Midbrain (tissue), 1 donor: ENCODE measurements at regions not wholly inside any gene's neighbourhood (a gene's known extent, or its start where the extent isn't known, plus 50 kb on each side); places are given as distances from the start of the nearest gene placed in this dataset.

ENCODE experiments used
- DNase-seq: peaks from one replicate; lab custom pipeline; 2025; lab: John Stamatoyannopoulos, UW

DNA sequence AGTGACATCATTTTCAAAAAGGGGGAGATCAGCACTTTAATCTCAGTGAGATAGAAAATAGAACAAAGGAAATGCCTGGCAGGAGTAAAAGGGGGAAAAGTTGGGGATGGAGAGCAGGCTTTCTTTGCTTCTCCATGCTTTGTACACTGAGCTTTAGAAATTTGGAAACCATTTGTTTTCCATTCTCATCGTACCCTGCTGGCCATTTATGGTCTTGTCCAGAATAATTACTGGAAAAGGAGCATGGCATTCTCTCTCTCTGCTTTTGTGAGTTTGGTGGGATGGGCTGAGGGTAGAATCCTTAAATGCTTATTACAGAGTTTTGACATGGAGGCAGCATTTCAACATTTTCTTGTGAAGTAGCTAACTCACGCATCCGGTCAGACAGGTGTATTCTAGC, 104.4 kb upstream of the FLRT2 start:
- DNase-seq = no peak

GRCh38 chr14:85426068-85426935, 103.6 kb upstream of the FLRT2 start:
- no peak for DNase-seq

GRCh38 chr14:85428926-85429325, 101.0 kb upstream of the FLRT2 start:
- no peak for DNase-seq

DNA sequence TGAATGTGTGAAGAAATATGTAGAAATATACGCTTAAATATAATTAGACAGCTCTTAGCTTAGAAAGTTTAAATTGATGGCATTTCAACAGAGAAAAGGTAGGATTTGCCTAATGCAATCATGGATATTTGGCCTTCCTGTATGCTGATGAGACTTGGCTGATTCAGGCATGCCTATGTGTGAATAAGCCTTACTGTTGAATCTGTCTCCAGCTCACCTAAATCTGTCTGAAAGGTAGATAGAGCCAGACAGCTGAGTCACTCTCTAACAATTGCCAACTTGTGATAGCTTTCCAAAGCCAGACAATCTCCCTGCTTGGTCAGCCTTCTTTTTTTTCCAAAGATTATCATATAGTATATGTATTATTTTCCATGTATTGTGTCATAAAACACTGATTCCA, 92.8 kb upstream of the FLRT2 start:
- DNase-seq = no peak

DNA sequence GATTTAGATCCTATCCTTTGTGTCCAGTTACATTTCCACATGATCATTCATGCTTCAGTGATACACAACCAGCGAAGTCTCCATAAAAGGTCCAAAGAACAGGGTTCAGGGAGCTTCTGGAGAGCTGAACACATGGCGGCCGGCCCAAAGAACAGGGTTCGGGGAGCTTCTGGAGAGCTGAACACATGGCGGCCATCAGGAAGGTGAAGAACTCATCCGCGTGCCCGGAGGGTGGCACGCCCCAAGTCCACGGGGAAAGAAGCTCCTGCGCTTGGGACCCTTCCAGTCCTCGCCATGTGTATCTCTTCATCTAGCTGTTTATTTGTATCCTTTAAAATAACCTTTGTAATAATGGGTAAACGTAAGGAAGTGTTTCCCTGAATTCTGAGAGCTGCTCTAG, 91.9 kb upstream of the FLRT2 start:
- DNase-seq = no peak

DNA sequence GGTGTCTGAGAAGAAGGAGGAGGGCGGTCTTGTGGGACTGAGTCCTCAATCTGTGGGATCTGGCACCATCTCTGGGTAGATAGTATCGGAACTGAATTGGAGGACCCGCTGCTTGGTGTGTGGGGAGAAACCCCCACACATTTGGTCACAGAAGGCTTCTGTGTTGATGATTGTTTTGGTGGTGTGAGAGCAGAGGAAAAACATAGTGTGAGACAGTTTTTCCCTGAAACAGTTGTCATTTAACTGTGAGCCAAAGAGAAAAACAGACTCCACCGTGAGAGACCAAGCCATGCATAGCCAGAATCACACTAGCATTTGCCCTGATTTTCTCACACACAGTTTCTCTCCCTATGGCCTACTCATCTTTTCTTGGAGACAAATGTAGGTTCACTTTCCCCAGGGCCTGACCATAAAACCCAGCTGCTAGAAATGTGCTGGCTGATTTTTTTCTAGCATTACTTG, 91.4 kb upstream of the FLRT2 start:
- DNase-seq = no peak

DNA sequence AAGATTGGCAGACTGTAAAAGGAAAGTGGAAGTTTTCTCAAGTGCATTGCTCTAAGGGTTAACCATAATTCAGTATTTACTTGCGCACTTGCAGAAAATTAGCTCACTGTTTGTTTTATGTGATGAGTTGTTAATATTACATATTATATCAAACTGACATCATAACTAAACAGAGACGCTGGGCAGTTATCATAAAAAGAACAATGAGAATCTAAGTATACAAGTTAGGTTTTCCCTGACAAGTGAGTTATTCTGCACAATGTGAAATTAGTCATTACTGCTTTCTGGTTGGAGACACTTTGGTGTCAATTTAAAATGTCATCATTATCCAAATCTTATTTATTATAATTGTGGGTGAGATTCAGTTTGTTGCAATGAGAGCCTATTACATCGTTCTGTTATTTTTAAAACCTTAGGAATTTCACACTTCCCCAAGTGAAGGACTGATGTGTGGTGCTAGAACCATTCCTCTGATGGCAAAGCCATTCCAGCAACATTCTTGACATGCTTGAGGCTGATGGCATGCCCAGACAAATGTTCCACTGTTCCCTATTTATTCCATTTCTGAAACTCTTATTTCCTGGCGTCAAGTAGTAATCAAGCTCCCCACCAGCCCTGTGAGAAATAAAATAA, 90.1 kb upstream of the FLRT2 start:
- DNase-seq = no peak

GRCh38 chr14:85441909-85442643, 87.9 kb upstream of the FLRT2 start:
- DNase-seq = no peak

DNA sequence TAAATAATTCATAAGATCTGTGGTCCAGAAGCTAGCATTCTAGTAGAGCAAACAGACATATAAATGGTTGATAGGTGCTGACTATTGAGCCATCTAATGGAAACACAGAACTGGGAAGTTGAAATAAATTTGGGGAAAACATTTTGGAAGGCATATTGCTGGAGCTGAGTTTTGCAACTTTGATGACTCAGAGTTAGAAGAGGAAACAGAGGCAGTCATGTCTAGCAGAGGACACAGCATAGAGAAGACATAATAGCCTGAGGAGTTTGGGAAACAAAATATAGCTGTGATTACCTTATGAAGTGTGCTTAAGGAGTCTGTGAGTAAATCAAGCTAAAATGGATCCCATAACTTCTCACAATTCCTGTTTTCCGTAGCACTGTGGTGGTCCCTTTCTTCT, 86.9 kb upstream of the FLRT2 start:
- DNase-seq = no peak

DNA sequence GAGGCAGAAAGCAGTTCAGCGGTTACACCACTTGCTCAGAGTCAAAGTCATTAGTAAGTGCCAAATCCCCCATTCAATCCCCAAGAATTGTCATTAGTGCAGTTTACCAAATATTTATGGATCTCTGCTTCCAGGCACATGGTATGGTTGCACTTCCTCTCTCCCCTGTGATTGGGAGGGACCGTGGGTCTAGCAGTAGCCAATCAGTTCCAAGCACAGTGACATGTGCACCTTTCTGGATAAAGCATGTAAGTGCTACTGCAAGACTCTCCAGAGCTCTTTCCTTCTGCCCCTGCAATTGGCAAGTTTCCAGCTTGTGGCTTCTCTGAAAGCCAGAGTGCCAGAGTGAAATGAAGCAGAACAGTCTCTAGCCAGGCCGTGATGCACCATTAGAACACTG, 85.3 kb upstream of the FLRT2 start:
- no peak for DNase-seq

DNA sequence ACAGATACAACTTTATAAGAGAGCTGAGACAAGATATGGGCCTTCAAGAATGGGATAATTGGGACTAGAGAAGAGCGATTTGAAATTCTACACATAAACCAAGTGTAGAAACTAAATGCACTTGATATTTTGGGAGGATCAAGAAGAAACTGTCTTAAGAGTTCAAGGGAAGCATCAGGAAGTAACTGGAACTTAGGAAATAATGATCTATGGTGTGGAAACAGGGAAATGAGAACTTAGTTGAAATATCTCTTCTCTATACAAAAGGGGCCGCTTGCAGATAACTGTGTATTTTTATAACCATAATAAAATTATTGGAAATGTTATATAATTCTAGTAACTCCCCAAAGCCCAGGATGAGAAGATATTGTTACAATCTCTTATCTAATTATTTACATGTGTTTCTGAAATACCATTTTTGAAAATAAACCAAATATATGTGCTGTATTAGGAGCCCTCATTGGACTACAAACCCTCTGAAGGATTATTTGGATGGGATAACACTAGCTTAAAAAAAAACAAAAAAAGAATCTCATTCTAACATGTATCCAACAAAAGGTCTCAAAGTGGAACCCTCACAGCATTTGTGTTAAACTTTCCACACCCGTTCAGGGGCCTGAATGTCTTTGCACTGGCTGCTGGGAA, 84.7 kb upstream of the FLRT2 start:
- no peak for DNase-seq

GRCh38 chr14:85447883-85448282, 82.1 kb upstream of the FLRT2 start:
- no peak for DNase-seq

DNA sequence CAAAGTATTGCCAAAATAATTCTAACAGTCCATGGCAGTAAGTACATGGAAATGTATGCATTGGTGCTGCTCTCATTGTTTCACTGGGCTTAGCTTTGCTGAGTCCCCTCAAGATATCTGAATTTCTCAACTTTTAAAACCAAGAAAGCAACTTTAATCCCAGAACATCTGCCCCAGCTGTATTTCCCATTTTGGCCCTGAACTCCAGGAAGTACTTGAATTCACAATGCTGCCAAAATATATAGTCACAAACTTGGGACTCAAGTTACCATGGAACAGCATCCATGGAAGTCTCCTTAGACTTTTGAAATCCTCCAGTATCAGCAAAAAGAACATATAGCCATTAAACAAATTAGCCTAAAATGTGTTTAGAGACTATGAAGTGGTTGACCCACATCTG, 78.5 kb upstream of the FLRT2 start:
- no peak for DNase-seq

DNA sequence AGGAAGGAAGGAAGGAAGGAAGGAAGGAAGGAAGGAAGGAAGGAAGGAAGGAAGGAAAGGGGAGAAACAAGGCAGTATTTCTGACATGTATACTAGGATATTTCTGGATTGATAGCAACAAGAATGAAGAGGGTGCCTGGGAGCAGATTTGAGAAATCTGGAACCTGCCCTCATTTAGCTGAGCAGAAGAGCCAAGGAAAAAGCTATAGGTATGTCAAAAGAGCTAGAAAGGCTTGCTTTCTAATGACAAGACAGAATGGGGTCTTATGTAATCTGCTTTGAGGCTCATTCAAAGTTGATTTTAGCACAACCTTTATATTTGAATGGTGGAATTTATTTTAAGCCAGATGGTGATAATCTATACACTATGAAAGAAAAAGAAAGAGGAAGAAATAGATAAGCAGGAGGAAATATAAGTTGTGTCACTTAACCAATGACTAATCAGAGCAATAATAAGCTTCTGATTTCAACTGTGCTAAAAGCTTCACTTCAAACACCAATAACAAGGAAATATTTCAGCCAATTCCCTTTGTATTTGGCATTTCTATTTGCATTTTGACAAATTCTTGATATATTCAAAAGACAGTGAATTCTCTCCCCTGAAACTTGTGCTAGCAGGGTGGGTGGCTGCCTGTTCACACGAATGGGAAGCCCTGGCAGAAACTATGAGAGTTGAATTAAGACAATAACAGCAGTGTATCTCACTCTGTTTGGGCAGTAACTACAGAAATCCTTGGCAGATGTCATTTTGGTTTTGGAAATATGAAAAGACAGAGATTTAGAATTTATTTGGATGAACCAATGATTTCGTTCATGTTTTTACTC, 76.3 kb upstream of the FLRT2 start:
- DNase-seq = no peak

GRCh38 chr14:85454226-85454813, 75.6 kb upstream of the FLRT2 start:
- DNase-seq = no peak

- no peak for DNase-seq
These were observed 70.5 kb upstream of the FLRT2 start for GRCh38 chr14:85459361-85460000.

DNA sequence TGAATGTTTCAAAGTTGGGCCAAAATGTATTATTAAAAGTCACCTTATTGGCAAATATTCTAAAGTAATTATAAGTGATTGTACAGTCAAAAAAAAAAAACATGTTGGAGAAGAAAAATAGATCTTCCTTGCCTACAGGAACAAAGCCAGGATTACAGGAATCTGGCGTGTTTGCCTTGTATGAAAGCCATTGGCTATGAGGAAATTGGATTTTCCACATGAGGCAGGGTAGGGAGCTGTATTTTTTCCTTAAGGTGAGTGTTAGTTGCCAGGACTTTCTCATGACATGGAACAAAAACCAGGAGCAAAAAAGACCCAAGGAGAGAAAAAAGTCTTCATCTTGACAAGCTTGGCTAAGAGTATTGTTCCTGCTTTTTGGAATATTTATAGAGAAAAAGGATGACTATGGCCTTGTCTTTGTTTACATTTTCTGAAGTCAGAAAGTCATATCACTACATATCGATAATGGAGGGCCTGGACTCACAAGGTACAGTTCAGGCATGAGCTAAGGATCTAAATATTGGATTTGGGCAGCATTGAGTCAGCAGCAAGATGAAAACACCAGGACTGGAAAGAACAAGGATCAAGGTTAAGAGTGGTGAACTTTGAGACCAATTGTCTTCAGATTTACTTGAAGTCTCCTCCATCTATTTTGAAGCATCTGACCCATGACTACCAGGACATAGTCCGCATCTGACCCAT, 68.4 kb upstream of the FLRT2 start:
- no peak for DNase-seq

DNA sequence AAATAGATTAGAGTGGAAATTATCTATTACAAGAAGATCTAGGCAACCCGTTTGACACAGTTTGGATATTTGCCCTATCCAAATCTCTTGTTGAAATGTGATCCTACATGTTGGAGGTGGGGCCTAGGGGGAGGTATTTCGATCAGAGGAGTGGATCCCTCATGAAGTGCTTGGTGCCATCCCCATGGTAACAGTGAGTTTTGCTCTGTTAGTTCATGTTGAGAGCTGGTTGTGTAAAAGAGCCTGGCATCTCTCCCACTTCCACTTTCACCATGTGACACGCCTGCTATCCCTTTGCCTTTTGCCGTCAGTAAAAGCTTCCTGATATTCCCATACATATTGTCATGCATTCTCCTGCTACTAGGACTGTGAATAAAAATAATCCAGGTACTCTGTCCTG, 66.4 kb upstream of the FLRT2 start:
- DNase-seq = no peak

- no peak for DNase-seq
These were observed 65.6 kb upstream of the FLRT2 start for GRCh38 chr14:85464135-85464895.
